GOT3 (cell line): ENCODE measurements at regions not wholly inside any gene's neighbourhood (a gene's known extent, or its start where the extent isn't known, plus 50 kb on each side); places are given as distances from the start of the nearest gene placed in this dataset.

Experiments used
- DNase-seq: peaks from one replicate; lab custom pipeline; 2025; ENCODE audit warnings: mixed read lengths; lab: John Stamatoyannopoulos, UW

DNA sequence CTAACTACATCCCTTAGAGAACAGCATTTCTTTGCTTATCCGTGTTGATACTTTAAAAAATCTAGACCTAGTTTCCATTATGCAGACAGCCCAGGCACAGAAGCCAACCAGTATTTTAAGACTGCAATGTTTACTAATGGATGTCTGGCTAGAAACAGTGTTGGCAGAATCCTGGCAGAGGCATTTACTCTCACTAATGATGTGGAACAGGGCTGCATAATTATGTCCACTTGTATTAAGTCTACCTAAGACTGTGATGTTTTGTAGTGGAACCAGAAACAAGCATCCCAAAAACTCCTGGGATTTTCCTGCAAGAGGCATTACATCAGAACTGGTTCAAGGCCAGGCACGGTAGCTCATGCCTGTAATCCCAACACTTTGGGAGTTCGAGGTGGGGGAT lies 50.2 kb upstream of the PICALM start:
- DNase-seq, result no peak
